Mesodermal cell (in vitro differentiated cells): ENCODE measurements at regions not wholly inside any gene's neighbourhood (a gene's known extent, or its start where the extent isn't known, plus 50 kb on each side); places are given as distances from the start of the nearest gene placed in this dataset.

Experiments
- H3K27ac ChIP-seq: 2 replicates; pipeline ENCODE4 v1.7.0; 2013; ENCODE audit warnings: mild to moderate bottlenecking, low read depth, low read length, moderate library complexity; ENCODE audit not compliant: severe bottlenecking
- H3K36me3 ChIP-seq: 2 replicates; pipeline ENCODE4 v1.7.1; 2013; ENCODE audit warnings: mild to moderate bottlenecking, low read length, moderate library complexity; ENCODE audit not compliant: control insufficient read depth, insufficient read depth
- H3K4me1 ChIP-seq: one replicate; pipeline ENCODE4 v1.7.1; 2013; ENCODE audit warnings: mild to moderate bottlenecking, low read length; ENCODE audit not compliant: insufficient read depth, control insufficient read depth, poor library complexity, severe bottlenecking
- H3K4me3 ChIP-seq: 2 replicates; pipeline ENCODE4 v1.7.0; 2013; ENCODE audit warnings: low read length, control low read depth, mild to moderate bottlenecking; ENCODE audit not compliant: insufficient read depth, poor library complexity, severe bottlenecking; ENCODE audit errors: extremely low read depth
- H3K9me3 ChIP-seq: 2 replicates; pipeline ENCODE4 v1.7.1; 2013; ENCODE audit warnings: mild to moderate bottlenecking, low read length, moderate library complexity; ENCODE audit not compliant: control insufficient read depth
- whole genome bisulfite sequencing, 2 experiments: methylation state at CpG; one replicate each; pipeline ENCODE4 v1.1.5; 2013; ENCODE audit warnings: missing lambda C conversion rate in 2 of 2; ENCODE audit not compliant: insufficient coverage in 2 of 2; 5-methylcytosine and 5-hydroxymethylcytosine counted together

- H3K36me3 ChIP-seq = no peaks in the 10 kb centered on the region
- H3K4me1 ChIP-seq = peaks cover 5% of the 10 kb centered on the region
- H3K4me3 ChIP-seq = no peak overlapping the region
- H3K27ac ChIP-seq = no peak overlapping the region
- H3K9me3 ChIP-seq = no peaks in the 10 kb centered on the region
- WGBS, 2 experiments = 81 to 89% methylated on average over 6 to 9 of the region's 9 CpGs
Observed at GRCh38 chr2:158006961-158007719, 94.5 kb upstream of the UPP2 start.

DNA sequence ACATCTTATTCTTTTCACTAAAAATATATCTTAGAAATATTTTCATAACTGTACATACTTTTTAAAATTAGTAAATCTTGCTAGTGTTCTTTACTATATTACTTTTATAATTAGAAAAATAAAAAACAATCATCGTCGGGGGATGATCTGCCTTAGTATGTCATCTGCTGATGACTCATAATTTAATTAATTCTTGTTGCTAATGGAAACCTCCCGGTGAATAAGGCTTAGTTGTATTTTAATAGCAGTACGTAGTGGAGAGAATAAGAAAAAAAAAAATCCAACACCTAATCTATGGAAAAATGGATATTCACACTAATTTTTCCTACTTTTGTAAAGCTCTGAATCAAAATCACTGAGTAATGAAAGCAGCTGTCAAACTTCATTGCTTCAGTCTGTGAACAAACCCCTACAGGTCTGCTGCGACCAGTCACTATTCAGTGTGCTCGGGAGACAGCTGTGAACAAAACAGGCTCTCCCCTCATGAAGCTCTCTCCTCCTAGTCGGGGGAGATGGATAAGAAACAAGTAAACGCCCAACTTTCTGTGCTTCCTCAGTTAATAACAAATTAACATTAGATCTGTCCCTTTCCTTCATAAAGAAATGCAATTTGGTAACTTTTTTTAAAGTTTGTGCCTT, 97.4 kb upstream of the UPP2 start:
- Histone ChIP-seq H3K36me3 (no peaks in the 10 kb centered on the region), H3K9me3 (no peaks in the 10 kb centered on the region), H3K4me3 (no peak overlapping the region), H3K27ac (no peak overlapping the region), H3K4me1 (no peaks in the 10 kb centered on the region)
- WGBS, 2 experiments = 59 to 75% methylated on average over 3 of the region's 8 CpGs

DNA sequence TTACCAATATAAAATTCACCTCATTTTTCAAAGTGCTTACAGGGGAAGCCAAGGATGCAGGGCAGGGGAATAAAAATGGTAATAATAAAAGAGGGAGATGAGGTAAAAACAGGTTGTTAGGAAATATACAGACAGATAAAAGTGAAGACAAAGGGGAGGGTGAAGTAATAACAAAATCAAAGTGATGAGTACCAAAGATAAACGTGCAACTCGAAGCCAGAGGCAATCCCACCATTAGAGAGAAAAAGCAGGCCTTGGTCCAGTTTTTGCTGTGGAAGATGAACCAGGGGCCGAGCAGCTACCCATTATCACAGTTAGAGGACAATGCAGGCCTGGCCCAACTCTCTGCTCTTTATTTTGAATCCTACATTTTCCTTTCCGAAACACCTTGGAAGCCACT, 99.6 kb upstream of the UPP2 start:
- Histone ChIP-seq H3K36me3 (no peaks in the 10 kb centered on the region), H3K4me1 (no peaks in the 10 kb centered on the region), H3K4me3 (no peak overlapping the region), H3K27ac (no peak overlapping the region), H3K9me3 (no peaks in the 10 kb centered on the region)
- WGBS, 2 experiments = 93 to 100% methylated on average over 3 to 4 of the region's 4 CpGs

DNA sequence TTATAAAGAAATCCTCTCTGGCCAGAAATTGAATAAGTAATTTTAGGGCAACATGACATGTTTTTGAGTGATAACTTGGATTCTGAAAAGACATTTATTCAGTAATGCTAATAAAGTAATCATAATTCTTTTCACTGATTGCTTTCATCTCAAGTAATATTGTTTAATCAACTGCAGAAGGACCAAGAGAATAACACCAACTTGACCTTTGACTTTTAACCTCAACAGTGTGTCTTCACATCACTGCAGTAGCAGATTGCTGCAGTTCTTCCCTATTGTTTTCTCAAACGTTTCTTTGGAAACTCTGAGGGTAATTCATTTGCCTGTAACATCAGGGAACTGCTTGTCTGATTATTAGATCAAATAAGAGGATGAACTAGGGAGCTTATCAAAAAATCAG, 104.9 kb upstream of the UPP2 start:
- no CpG with 5 or more reads among the region's 1 CpG for WGBS, 2 experiments
- H3K4me3 ChIP-seq = no peak overlapping the region
- H3K36me3 ChIP-seq = no peaks in the 10 kb centered on the region
- H3K27ac ChIP-seq = no peak overlapping the region
- no peaks in the 10 kb centered on the region for H3K4me1 ChIP-seq
- no peaks in the 10 kb centered on the region for H3K9me3 ChIP-seq

- Histone ChIP-seq H3K27ac (no peak overlapping the region), H3K9me3 (no peaks in the 10 kb centered on the region), H3K4me1 (no peaks in the 10 kb centered on the region), H3K4me3 (no peak overlapping the region), H3K36me3 (no peaks in the 10 kb centered on the region)
- no CpG with 5 or more reads among the region's 1 CpG for WGBS, 2 experiments
Observed at GRCh38 chr2:157995117-157995516, 106.6 kb upstream of the UPP2 start.

GRCh38 chr2:157991932-157992331, 109.7 kb upstream of the UPP2 start:
- Histone ChIP-seq H3K4me1 (no peaks in the 10 kb centered on the region), H3K4me3 (no peak overlapping the region), H3K36me3 (no peaks in the 10 kb centered on the region), H3K9me3 (no peaks in the 10 kb centered on the region), H3K27ac (no peak overlapping the region)
- 60 to 100% methylated on average over 2 to 3 of the region's 6 CpGs for WGBS, 2 experiments

GRCh38 chr2:157990173-157990572, 111.5 kb upstream of the UPP2 start:
- Histone ChIP-seq H3K4me1 (no peaks in the 10 kb centered on the region), H3K36me3 (no peaks in the 10 kb centered on the region), H3K9me3 (no peaks in the 10 kb centered on the region), H3K4me3 (no peak overlapping the region), H3K27ac (no peak overlapping the region)
- 61 to 77% methylated on average over 4 to 5 of the region's 5 CpGs for WGBS, 2 experiments

GRCh38 chr2:157989227-157989626, 112.4 kb upstream of the UPP2 start:
- 82 to 85% methylated on average over 3 to 5 of the region's 5 CpGs for WGBS, 2 experiments
- H3K36me3 ChIP-seq = no peaks in the 10 kb centered on the region
- no peaks in the 10 kb centered on the region for H3K4me1 ChIP-seq
- no peaks in the 10 kb centered on the region for H3K9me3 ChIP-seq
- H3K4me3 ChIP-seq = no peak overlapping the region
- H3K27ac ChIP-seq = no peak overlapping the region

GRCh38 chr2:157986761-157987160, 110.6 kb upstream of the ACVR1 start:
- Histone ChIP-seq H3K9me3 (no peaks in the 10 kb centered on the region), H3K27ac (no peak overlapping the region), H3K4me1 (no peaks in the 10 kb centered on the region), H3K36me3 (no peaks in the 10 kb centered on the region), H3K4me3 (no peak overlapping the region)

- Histone ChIP-seq H3K36me3 (no peaks in the 10 kb centered on the region), H3K9me3 (peaks cover 5% of the 10 kb centered on the region), H3K4me1 (no peaks in the 10 kb centered on the region), H3K27ac (no peak overlapping the region), H3K4me3 (no peak overlapping the region)
Observed at GRCh38 chr2:157984866-157985265, 108.7 kb upstream of the ACVR1 start.

DNA sequence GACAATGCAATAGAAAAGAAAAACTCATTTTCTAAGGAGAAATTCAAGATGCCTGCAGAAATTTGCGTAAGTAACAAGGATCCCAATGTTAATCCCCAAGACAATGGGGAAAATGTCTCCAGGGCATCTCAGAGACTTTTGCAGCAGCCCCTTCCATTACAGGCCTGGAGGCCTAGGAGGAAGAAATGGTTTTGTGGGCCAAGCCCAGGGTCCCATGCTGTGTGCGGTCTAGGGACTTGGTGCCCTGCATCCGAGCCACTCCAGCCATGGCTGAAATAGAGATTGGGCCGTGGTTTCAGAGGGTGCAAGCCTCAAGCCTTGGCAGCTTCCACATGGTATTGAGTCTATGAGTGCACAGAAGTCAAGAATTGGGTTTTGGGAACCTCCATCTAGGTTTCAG, 103.9 kb upstream of the ACVR1 start:
- H3K27ac ChIP-seq = no peak overlapping the region
- H3K4me1 ChIP-seq = no peaks in the 10 kb centered on the region
- peaks cover 13% of the 10 kb centered on the region for H3K9me3 ChIP-seq
- H3K36me3 ChIP-seq = no peaks in the 10 kb centered on the region
- 86 to 97% methylated on average over 4 of the region's 4 CpGs for WGBS, 2 experiments
- H3K4me3 ChIP-seq = no peak overlapping the region
